ENCODE measurements at regions not wholly inside any gene's neighbourhood (a gene's known extent, or its start where the extent isn't known, plus 50 kb on each side); places are given as distances from the start of the nearest gene placed in this dataset.

GRCh38 chr6:87791029-87791428 is 89.0 kb upstream of the AKIRIN2 start:
- TF ChIP-seq EZH2 (IDR thresholded peaks at IDR 0.05; ENCODE audit: borderline replicate concordance, low read length) (no peak), CTCF (conservative IDR thresholded peaks at IDR 0.05 in 1 of 2, IDR thresholded peaks at IDR 0.05 in 1 of 2; ENCODE audit: extremely low read depth in 1 of 2, insufficient read depth in 1 of 2, low read depth in 1 of 2, low read length in 2 of 2) (no peak)
